ENCODE measurements at regions not wholly inside any gene's neighbourhood (a gene's known extent, or its start where the extent isn't known, plus 50 kb on each side); places are given as distances from the start of the nearest gene placed in this dataset.

DNA sequence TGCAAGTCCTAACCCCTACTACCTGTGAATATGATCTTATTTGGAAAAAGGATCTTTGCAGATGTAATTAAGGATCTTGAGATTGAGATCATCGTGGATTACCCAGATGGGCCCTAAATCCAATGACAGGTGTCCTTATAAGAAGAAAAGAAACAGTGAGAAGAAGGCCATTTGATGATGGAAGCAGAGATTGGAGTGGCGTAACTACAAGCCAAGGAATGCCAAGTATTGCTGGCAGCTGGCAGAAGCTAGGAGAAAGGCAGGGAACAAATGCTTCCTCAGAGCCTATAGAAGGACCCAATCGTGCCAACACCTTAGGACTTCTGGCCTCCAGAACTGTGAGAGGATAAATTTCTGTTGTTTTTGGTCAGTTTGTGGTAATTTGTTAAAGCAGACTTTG is 70.1 kb upstream of the PALM2AKAP2 start:
- TF ChIP-seq CTCF (IDR thresholded peaks at IDR 0.05) (no peak), POLR2AphosphoS5 (IDR thresholded peaks at IDR 0.05) (no peak)
